ENCODE measurements at regions not wholly inside any gene's neighbourhood (a gene's known extent, or its start where the extent isn't known, plus 50 kb on each side); places are given as distances from the start of the nearest gene placed in this dataset.
"Not testable (repeated sequence)": the region's sequence is repeated elsewhere in the genome, so short reads cannot be mapped to it uniquely, and the experiment has no call there.

DNA sequence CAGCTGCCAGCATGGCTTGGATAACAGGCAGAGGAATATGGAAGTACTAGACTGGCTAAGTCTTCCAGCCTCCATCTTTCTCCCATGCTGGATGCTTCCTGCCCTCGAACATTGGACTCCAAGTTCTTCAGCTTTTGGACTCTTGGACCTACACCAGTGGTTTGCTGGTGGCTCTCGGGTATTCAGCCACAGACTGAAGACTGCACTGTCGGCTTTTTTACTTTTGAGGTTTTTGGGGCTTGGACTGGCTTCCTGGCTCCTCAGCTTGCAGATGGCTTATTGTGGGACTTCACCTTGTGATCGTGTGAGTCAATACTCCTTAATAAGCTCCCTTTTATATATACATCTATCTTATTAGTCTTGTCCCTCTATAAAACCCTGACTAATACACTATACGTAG is 667.6 kb upstream of the NRG3 start:
- TF ChIP-seq, protein P1, sequence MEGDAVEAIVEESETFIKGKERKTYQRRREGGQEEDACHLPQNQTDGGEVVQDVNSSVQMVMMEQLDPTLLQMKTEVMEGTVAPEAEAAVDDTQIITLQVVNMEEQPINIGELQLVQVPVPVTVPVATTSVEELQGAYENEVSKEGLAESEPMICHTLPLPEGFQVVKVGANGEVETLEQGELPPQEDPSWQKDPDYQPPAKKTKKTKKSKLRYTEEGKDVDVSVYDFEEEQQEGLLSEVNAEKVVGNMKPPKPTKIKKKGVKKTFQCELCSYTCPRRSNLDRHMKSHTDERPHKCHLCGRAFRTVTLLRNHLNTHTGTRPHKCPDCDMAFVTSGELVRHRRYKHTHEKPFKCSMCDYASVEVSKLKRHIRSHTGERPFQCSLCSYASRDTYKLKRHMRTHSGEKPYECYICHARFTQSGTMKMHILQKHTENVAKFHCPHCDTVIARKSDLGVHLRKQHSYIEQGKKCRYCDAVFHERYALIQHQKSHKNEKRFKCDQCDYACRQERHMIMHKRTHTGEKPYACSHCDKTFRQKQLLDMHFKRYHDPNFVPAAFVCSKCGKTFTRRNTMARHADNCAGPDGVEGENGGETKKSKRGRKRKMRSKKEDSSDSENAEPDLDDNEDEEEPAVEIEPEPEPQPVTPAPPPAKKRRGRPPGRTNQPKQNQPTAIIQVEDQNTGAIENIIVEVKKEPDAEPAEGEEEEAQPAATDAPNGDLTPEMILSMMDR (conservative IDR thresholded peaks at IDR 0.05 in 1 of 2, IDR thresholded peaks at IDR 0.05 in 1 of 2; ENCODE audit: low read depth in 1 of 2, low read length in 2 of 2) = not testable (repeated sequence)
- TF ChIP-seq EZH2 (IDR thresholded peaks at IDR 0.05; ENCODE audit: low read length, missing control alignments) = not testable (repeated sequence)

Measured in fibroblast of lung (primary cell).